Stomach (tissue), 4 donors: ENCODE measurements at regions not wholly inside any gene's neighbourhood (a gene's known extent, or its start where the extent isn't known, plus 50 kb on each side); places are given as distances from the start of the nearest gene placed in this dataset.

Experiments used
- EP300 ChIP-seq: sonication (generic); formaldehyde crosslinking; IDR thresholded peaks from one replicate; pipeline ENCODE4 v1.6.1; 2017; ENCODE audit warnings: antibody characterized with exemption
- POLR2A ChIP-seq, 4 donors: fragments of 450-650 bp; IDR thresholded peaks; one replicate each; pipeline ENCODE4 v1.6.1; 2016; ENCODE audit warnings: antibody characterized with exemption in 4 of 4, control low read depth in 2 of 4, mild to moderate bottlenecking in 1 of 4, moderate library complexity in 1 of 4
- POLR2AphosphoS5 ChIP-seq, 3 donors: sonication (generic); formaldehyde crosslinking; IDR thresholded peaks; one replicate each; pipeline ENCODE4 v1.6.1; 2016; ENCODE audit warnings: antibody characterized with exemption in 3 of 3
- TF ChIP-seq, protein P1 (sequence below), 7 experiments: fragments of 450-650 bp in 4 of 7; fragments of 200-600 bp in 3 of 7; sonication (generic) in 3 of 7; IDR thresholded peaks; one replicate each; pipeline ENCODE4 v1.5.1; 2016 to 2019; ENCODE audit warnings: antibody characterized with exemption in 7 of 7, control low read depth in 2 of 7, mild to moderate bottlenecking in 1 of 7

DNA sequence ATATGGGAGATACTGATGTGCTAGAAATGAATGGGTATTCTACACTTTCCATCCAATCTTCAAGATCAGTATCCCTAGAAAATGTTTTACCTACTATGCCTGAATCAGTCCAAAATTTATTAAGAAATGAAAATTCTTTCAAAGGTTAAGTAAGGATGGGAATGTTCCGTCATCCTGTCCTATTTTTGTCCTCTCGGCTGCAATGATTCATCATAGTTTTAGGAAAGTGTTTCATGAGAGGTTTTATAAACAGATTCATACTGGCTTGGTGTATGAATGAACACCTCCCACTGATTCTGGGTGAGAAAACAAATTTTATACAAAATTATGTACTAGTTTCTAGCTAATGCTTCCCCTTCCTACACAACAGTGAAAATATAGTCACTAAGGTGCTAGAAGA, 504.6 kb upstream of the NR5A2 start:
- TF ChIP-seq POLR2A (IDR thresholded peaks at IDR 0.05) (no peak), POLR2AphosphoS5 (IDR thresholded peaks at IDR 0.05) (no peak), EP300 (no peak)
- TF ChIP-seq, protein P1, sequence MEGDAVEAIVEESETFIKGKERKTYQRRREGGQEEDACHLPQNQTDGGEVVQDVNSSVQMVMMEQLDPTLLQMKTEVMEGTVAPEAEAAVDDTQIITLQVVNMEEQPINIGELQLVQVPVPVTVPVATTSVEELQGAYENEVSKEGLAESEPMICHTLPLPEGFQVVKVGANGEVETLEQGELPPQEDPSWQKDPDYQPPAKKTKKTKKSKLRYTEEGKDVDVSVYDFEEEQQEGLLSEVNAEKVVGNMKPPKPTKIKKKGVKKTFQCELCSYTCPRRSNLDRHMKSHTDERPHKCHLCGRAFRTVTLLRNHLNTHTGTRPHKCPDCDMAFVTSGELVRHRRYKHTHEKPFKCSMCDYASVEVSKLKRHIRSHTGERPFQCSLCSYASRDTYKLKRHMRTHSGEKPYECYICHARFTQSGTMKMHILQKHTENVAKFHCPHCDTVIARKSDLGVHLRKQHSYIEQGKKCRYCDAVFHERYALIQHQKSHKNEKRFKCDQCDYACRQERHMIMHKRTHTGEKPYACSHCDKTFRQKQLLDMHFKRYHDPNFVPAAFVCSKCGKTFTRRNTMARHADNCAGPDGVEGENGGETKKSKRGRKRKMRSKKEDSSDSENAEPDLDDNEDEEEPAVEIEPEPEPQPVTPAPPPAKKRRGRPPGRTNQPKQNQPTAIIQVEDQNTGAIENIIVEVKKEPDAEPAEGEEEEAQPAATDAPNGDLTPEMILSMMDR (IDR thresholded peaks at IDR 0.05), result no peak
